ENCODE measurements at regions not wholly inside any gene's neighbourhood (a gene's known extent, or its start where the extent isn't known, plus 50 kb on each side); places are given as distances from the start of the nearest gene placed in this dataset.

- no peak for TF ChIP-seq POLR2AphosphoS5 (IDR thresholded peaks at IDR 0.05)
- no peak for TF ChIP-seq CTCF (IDR thresholded peaks at IDR 0.05)
Measured at GRCh38 chr2:71950256-71951082, 197.2 kb downstream of the CYP26B1 start.

Data from prostate gland (tissue), 2 donors.